ENCODE measurements at regions not wholly inside any gene's neighbourhood (a gene's known extent, or its start where the extent isn't known, plus 50 kb on each side); places are given as distances from the start of the nearest gene placed in this dataset.

DNA sequence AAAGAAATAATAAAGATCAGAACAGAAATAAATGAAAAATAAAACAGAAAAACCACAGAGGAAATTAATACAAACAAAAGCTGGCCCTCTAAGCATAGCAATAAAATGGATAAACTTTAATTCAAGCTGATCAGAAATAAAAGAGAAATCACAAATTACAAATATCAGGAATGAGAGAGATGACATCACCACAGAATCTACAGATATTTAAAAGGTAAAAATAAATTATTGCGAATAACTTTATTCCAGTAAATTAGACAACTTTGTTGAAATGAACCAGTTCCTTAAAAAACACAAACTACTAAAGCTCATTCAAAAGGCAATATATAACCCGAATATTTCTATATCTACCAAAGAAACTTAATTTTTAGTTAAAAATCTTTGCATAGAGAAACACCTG, 131.7 kb downstream of the PPP1R3A start:
- TF ChIP-seq CTCF (IDR thresholded peaks at IDR 0.05), result no peak
- DNase-seq (ENCODE audit: low spot score), result no peak
- H3K27ac ChIP-seq, result no peak overlapping the region
- no peak overlapping the region for H3K4me3 ChIP-seq

DNA sequence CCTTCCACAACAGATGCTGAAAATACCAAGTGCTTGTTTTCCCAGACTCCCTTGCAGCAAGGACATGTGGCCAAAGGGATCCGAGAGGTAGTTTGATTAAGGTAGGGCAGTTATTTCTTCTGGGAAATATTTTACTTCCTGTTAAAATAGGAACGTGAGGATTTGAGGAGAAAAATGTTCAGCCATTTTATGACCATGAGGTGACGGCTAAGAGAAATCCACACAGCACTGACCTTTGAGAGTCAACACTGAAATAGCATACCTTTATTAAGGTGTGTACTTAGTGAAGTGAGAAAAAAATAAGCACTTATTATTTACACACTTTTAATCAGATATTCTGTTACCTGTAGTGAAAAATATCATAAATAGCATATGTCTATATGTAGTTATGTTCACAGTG, 133.9 kb downstream of the PPP1R3A start:
- no peak for TF ChIP-seq CTCF (IDR thresholded peaks at IDR 0.05)
- DNase-seq (ENCODE audit: low spot score), result no peak
- no peak overlapping the region for H3K27ac ChIP-seq
- no peak overlapping the region for H3K4me3 ChIP-seq

DNA sequence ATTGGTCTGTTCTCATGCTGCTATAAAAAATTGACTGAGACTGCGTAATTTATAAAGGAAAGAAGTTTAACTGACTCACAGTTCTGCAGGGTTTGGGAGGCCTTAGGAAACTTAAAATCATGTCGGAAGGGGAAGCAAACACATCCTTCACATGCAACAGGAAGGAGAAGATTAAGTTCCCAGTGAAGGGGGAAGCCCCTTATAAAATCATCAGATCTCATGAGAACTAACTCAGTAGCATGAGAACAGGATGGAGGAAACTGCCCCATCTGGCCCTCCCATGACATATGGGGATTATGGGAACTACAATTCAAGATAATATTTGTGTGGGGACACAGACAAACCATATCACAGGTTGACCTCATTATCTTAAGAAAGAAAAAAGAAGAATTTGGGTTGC, 134.5 kb downstream of the PPP1R3A start:
- Histone ChIP-seq H3K27ac (no peak overlapping the region), H3K4me3 (no peak overlapping the region)
- TF ChIP-seq CTCF (IDR thresholded peaks at IDR 0.05), result no peak
- DNase-seq (ENCODE audit: low spot score), result no peak

DNA sequence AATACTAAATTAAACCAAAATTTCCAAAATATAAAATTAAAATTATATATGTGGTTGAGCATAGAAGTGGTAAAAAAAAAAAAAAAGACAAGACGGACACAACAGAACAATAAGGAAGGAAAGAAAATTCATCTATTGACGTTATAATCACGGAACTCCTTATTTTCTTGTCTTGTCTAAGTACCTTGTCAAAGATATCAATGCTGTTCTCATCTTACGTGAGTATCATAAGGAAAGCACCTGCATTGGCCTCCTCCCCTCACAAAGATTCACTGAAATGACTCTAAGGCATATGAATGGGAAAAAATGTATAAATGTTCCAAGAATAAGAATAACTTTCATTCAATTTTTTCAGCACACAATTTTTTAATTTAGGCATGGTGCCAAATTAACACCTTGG, 135.4 kb downstream of the PPP1R3A start:
- H3K27ac ChIP-seq, result no peak overlapping the region
- no peak for DNase-seq (ENCODE audit: low spot score)
- TF ChIP-seq CTCF (IDR thresholded peaks at IDR 0.05), result no peak
- H3K4me3 ChIP-seq, result no peak overlapping the region

GRCh38 chr7:113775804-113776203, 143.0 kb downstream of the PPP1R3A start:
- TF ChIP-seq CTCF (IDR thresholded peaks at IDR 0.05), result no peak
- Histone ChIP-seq H3K27ac (no peak overlapping the region), H3K4me3 (no peak overlapping the region)
- no peak for DNase-seq (ENCODE audit: low spot score)

DNA sequence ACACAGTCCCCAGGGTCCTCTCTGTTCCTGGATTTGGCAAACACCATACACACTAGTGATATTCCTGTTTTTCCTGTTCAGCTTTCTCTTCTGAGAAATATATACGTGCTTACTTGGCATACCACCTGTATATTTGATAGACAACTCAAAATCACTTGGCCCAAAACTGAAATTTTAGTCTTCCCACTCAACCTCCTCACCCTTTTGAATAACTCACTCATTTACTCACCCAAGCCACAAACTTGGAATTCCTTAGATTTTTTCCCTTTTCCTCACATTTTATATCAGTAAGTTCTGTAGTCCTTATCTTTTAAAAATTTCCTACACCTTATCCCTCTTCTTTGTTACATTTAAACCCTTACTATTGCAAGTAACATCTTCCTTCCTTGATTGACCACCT, 143.4 kb downstream of the PPP1R3A start:
- DNase-seq (ENCODE audit: low spot score), result no peak
- Histone ChIP-seq H3K4me3 (no peak overlapping the region), H3K27ac (no peak overlapping the region)
- no peak for TF ChIP-seq CTCF (IDR thresholded peaks at IDR 0.05)

- Histone ChIP-seq H3K27ac (no peak overlapping the region), H3K4me3 (no peak overlapping the region)
- DNase-seq (ENCODE audit: low spot score), result no peak
- TF ChIP-seq CTCF (IDR thresholded peaks at IDR 0.05), result peak; percentile 42
These were observed 144.5 kb downstream of the PPP1R3A start for GRCh38 chr7:113774182-113774807.
